Gastroesophageal sphincter (tissue), 4 donors: ENCODE measurements at regions not wholly inside any gene's neighbourhood (a gene's known extent, or its start where the extent isn't known, plus 50 kb on each side); places are given as distances from the start of the nearest gene placed in this dataset.

Experiments
- ATAC-seq: fragments of 150-250 bp; one replicate; pipeline ENCODE4 v1.9.1; 2016; ENCODE audit warnings: mild to moderate bottlenecking, moderate library complexity
- H3K27ac ChIP-seq, 4 donors: fragments of 200-600 bp; sonication (generic) in 3 of 4; 1 replicate in 3 of 4; 2 replicates in 1 of 4; pipeline ENCODE4 v1.5.1; 2016 to 2019
- H3K27me3 ChIP-seq: fragments of 200-600 bp; sonication (generic); one replicate; pipeline ENCODE4 v1.5.1; 2019
- H3K36me3 ChIP-seq, 2 donors: fragments of 200-600 bp; sonication (generic); one replicate each; pipeline ENCODE4 v1.5.1; 2019; ENCODE audit warnings: control low read depth in 1 of 2
- H3K4me1 ChIP-seq, 3 donors: fragments of 200-600 bp; sonication (generic); 1 replicate in 2 of 3; 2 replicates in 1 of 3; pipeline ENCODE4 v1.5.1; 2016 to 2019; ENCODE audit warnings: control low read depth in 2 of 3
- H3K4me3 ChIP-seq, 2 donors: fragments of 200-600 bp; sonication (generic); one replicate each; pipeline ENCODE4 v1.5.1; 2019; ENCODE audit warnings: mild to moderate bottlenecking in 1 of 2, moderate library complexity in 1 of 2
- H3K9me3 ChIP-seq, 3 donors: fragments of 200-600 bp; sonication (generic); one replicate each; pipeline ENCODE4 v1.5.1; 2017 to 2019; ENCODE audit warnings: control low read depth in 2 of 3
- EP300 ChIP-seq: sonication (generic); formaldehyde crosslinking; IDR thresholded peaks from one replicate; pipeline ENCODE4 v1.6.1; 2017; ENCODE audit warnings: antibody characterized with exemption, mild to moderate bottlenecking
- POLR2A ChIP-seq, 2 donors: fragments of 450-650 bp; IDR thresholded peaks; one replicate each; pipeline ENCODE4 v1.6.1; 2017; ENCODE audit warnings: antibody characterized with exemption in 2 of 2, mild to moderate bottlenecking in 2 of 2, moderate library complexity in 1 of 2
- POLR2AphosphoS5 ChIP-seq: sonication (generic); formaldehyde crosslinking; IDR thresholded peaks from one replicate; pipeline ENCODE4 v1.6.1; 2017; ENCODE audit warnings: antibody characterized with exemption
- WGBS, 2 donors: methylation state at CpG; one replicate each; pipeline ENCODE4 v1.1.5; 2018; ENCODE audit warnings: low coverage in 1 of 2; 5-methylcytosine and 5-hydroxymethylcytosine counted together
- TF ChIP-seq, protein P1 (sequence below), 4 experiments: fragments of 200-600 bp in 2 of 4; fragments of 450-650 bp in 2 of 4; sonication (generic) in 1 of 4; IDR thresholded peaks; one replicate each; pipeline ENCODE4 v1.5.1; 2017 to 2019; ENCODE audit warnings: antibody characterized with exemption in 4 of 4, mild to moderate bottlenecking in 2 of 4, moderate library complexity in 2 of 4

DNA sequence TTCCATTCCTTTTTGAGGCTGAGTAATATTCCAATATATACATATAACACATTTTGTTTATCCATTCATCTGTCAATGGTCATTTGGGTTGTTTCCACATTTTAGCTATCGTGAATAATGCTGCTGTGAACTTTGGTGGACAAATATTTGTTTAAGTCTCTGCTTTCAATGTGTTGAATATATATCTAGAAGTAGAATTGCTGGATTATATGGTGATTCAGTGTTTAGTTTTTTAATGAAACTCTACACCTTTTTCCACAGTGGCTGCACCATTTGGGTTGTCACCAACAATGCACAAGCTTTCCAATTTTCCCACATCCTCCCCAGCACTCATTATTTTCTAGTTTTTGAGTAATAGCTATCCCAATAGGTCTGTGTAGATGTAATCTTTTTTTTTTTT is 69.5 kb downstream of the ACTBL2 start:
- WGBS, 2 donors = 60 to 82% methylated on average over 1 of the region's 1 CpG
- H3K27ac ChIP-seq = no peak overlapping the region
- H3K36me3 ChIP-seq = no peaks in the 10 kb centered on the region
- no peak for ATAC-seq
- H3K27me3 ChIP-seq = no peaks in the 10 kb centered on the region
- H3K9me3 ChIP-seq = no peaks in the 10 kb centered on the region
- H3K4me3 ChIP-seq = no peak overlapping the region
- no peak for TF ChIP-seq POLR2A (IDR thresholded peaks at IDR 0.05)
- TF ChIP-seq POLR2AphosphoS5 = no peak
- TF ChIP-seq EP300 = no peak
- TF ChIP-seq, protein P1, sequence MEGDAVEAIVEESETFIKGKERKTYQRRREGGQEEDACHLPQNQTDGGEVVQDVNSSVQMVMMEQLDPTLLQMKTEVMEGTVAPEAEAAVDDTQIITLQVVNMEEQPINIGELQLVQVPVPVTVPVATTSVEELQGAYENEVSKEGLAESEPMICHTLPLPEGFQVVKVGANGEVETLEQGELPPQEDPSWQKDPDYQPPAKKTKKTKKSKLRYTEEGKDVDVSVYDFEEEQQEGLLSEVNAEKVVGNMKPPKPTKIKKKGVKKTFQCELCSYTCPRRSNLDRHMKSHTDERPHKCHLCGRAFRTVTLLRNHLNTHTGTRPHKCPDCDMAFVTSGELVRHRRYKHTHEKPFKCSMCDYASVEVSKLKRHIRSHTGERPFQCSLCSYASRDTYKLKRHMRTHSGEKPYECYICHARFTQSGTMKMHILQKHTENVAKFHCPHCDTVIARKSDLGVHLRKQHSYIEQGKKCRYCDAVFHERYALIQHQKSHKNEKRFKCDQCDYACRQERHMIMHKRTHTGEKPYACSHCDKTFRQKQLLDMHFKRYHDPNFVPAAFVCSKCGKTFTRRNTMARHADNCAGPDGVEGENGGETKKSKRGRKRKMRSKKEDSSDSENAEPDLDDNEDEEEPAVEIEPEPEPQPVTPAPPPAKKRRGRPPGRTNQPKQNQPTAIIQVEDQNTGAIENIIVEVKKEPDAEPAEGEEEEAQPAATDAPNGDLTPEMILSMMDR (IDR thresholded peaks at IDR 0.05) = no peak
- peaks cover 8 to 35% (median 13%) of the 10 kb centered on the region in 3 donors for H3K4me1 ChIP-seq

DNA sequence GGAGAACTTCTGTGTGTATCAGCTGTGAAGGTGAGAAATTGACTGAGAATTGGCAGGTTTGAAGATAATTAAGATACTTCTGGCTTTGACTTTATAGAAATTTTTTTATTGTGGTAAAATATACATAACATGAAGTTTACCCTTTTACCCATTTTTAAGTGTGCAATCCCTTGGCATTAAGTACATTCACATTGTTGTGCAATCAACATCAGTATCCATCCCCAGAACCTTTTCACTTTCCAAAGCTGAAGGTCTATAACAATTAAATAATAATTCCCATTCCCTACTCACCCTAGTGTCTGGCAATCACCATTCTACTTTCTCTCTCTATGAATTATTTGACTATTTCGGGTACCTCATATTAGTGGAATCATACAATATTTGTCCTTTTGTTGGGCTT is 69.9 kb downstream of the ACTBL2 start:
- 85 to 100% methylated on average over 1 of the region's 1 CpG for WGBS, 2 donors

DNA sequence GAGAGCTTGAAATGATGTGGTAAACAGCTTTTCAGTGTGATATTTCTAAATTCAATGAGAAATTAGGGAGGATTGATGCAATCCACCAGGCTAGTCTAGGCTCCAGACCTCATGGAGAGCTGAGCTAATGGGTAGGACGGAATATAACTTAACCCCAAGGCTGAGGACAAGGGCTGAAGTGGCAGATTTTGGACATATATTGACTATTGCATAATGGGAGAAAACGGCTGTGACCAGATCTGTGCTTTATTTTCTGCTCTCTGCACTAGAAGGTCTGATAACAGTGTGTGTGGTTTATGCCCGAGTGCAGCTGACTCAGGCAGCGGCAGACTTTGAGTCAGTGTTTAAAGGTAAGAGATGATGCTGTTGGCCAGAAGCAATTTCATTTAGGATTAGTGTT is 70.6 kb downstream of the ACTBL2 start:
- no peak for TF ChIP-seq EP300
- no peak for TF ChIP-seq POLR2A (IDR thresholded peaks at IDR 0.05)
- TF ChIP-seq POLR2AphosphoS5 = no peak
- TF ChIP-seq, protein P1 (IDR thresholded peaks at IDR 0.05) = no peak
- WGBS, 2 donors = 40 to 53% methylated on average over 3 to 4 of the region's 4 CpGs
- Histone ChIP-seq H3K9me3 (no peaks in the 10 kb centered on the region), H3K4me3 (no peak overlapping the region), H3K27me3 (no peaks in the 10 kb centered on the region), H3K4me1 (peaks cover 8 to 44% (median 15%) of the 10 kb centered on the region in 3 donors), H3K27ac (no peak overlapping the region), H3K36me3 (no peaks in the 10 kb centered on the region)
- peak; percentile 30 for ATAC-seq

More for the DNA sequence above, 69.9 kb downstream of the ACTBL2 start:
- H3K4me1 ChIP-seq = peaks cover 8 to 40% (median 15%) of the 10 kb centered on the region in 3 donors
- no peaks in the 10 kb centered on the region for H3K27me3 ChIP-seq
- no peaks in the 10 kb centered on the region for H3K9me3 ChIP-seq
- no peak overlapping the region for H3K4me3 ChIP-seq
- no peak for ATAC-seq
- H3K36me3 ChIP-seq = no peaks in the 10 kb centered on the region
- no peak overlapping the region for H3K27ac ChIP-seq
- no peak for TF ChIP-seq EP300

DNA sequence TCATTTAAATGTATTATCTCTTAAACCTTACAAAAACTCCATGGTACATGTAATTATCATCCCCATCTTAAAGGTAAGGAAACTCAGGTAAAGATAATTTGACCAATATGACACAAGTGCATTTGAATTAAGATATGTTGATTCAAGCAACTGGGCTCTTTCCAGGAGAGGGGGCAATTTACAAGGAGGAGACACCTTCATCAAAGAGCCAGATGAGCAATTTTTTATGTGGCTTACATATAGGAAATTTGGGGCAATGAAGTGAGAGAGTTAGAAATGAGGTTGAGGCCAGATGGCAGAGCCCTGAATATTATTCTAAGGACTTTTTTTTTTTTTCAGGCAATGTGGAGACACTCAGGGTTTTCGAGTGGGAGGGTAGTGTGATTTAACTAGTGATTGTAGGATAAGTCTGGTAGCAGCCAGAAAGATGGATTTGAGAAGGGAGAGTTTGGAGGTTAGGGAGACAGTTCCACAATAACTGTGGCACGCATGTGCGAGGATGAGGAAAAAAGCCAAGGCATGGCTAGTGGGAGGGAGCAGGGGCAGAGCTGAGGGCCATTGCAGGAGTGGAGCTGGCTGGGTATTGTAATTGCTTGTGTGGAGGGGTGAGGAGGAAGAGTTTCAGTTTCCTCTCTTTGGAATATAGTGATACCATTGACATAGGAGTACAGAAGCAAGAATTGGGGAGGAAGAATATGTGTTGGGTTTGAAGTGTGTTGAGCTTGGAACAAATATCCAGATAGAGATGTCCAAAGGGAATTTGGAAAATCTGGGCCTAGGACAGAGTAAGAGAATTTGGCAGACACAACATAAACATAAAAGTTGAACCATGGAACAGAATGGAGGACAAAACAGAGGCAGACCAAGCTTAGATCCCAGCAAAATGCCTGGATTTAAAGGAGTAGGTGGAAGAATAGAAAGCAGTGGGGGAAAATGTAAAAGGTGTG is 72.0 kb downstream of the ACTBL2 start:
- Histone ChIP-seq H3K36me3 (no peaks in the 10 kb centered on the region), H3K27me3 (no peaks in the 10 kb centered on the region), H3K9me3 (no peaks in the 10 kb centered on the region), H3K4me1 (peaks cover 8 to 53% (median 15%) of the 10 kb centered on the region in 3 donors), H3K4me3 (no peak overlapping the region), H3K27ac (no peak overlapping the region)
- WGBS, 2 donors = 41 to 67% methylated on average over 2 to 3 of the region's 3 CpGs
- no peak for ATAC-seq
- TF ChIP-seq, protein P1 (IDR thresholded peaks at IDR 0.05) = no peak
- no peak for TF ChIP-seq POLR2AphosphoS5
- no peak for TF ChIP-seq POLR2A (IDR thresholded peaks at IDR 0.05)
- TF ChIP-seq EP300 = no peak

DNA sequence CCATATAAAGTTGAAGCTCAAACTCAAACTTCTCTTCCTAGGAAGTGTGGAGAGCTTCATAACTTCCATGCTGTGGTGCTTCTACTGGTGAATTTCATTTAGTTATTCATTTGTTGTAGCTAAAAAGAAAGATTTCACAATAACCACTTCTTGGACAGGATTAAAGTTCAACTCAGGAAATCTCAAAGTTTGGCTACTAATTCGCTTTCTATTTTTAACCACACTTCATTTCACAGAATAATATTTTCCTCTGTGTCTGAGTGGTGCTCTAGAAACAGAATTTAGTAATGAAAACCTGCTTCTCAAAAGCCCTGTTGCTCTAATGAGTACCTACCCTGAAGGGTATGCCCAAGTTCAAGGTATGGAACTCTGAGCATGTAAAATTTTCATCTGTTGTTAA is 73.9 kb downstream of the ACTBL2 start:
- peak; percentile 66 for ATAC-seq
- peak overlapping the region in 3 of 4 donors; percentile 20 to 50 (median 40) for H3K27ac ChIP-seq
- H3K4me3 ChIP-seq = no peak overlapping the region
- H3K27me3 ChIP-seq = no peaks in the 10 kb centered on the region
- TF ChIP-seq POLR2AphosphoS5 (peak; percentile 81), POLR2A (IDR thresholded peaks at IDR 0.05) (no peak)
- H3K9me3 ChIP-seq = no peaks in the 10 kb centered on the region
- H3K4me1 ChIP-seq = peaks cover 8 to 53% (median 15%) of the 10 kb centered on the region in 3 donors
- WGBS, 2 donors = 0 to 25% methylated on average over 1 of the region's 1 CpG
- no peaks in the 10 kb centered on the region for H3K36me3 ChIP-seq

DNA sequence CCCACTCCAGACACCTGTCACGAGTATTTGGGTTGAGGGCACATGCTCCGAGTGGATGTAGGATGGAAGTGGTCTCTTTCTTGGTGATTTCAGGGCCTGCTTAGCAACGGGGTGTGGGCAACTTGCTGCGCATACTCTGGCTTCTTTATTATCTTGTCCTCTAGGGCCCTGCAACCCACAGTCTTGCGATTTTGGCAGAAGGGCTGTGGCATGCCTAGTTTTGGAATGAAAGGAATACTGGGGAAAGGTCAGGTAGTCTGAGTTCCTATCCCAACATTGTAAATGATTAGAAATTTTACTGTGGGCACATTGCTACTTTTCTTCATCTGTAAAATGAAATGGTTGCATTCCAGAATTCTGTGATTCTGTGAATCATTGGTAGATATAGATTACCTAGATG is 74.3 kb downstream of the ACTBL2 start:
- no peaks in the 10 kb centered on the region for H3K27me3 ChIP-seq
- ATAC-seq = no peak
- TF ChIP-seq, protein P1 (IDR thresholded peaks at IDR 0.05) = no peak
- TF ChIP-seq POLR2A (IDR thresholded peaks at IDR 0.05) = no peak
- no peak for TF ChIP-seq POLR2AphosphoS5
- TF ChIP-seq EP300 = no peak
- H3K36me3 ChIP-seq = no peaks in the 10 kb centered on the region
- H3K9me3 ChIP-seq = no peaks in the 10 kb centered on the region
- peak overlapping the region in 2 of 4 donors; percentile 20 to 43 for H3K27ac ChIP-seq
- 100% methylated on average over 1 to 2 of the region's 5 CpGs for WGBS, 2 donors
- peaks cover 8 to 53% (median 15%) of the 10 kb centered on the region in 3 donors for H3K4me1 ChIP-seq
- H3K4me3 ChIP-seq = no peak overlapping the region
